ENCODE measurements at regions not wholly inside any gene's neighbourhood (a gene's known extent, or its start where the extent isn't known, plus 50 kb on each side); places are given as distances from the start of the nearest gene placed in this dataset.

DNA sequence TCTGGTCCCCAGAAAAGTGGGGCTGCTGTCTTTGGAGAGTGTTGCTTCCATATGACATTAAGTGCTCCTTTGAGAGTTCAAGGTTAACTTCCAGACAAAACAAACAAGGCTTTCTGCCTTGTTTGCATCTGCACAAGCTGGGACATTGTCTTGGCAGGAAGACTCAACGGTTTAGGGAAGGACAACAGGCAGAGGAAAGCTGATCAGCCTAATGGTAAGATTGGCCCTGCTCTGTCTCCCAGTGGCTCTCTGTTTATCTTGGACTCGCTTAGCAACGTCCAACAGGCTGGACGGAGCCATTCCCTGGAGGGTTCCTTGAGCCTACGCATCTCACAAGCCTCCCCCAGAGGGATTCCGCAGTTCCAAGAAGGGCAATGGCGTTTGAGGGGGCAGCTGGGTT lies 62.2 kb upstream of the SLC44A3 start:
- TF ChIP-seq, protein P1, sequence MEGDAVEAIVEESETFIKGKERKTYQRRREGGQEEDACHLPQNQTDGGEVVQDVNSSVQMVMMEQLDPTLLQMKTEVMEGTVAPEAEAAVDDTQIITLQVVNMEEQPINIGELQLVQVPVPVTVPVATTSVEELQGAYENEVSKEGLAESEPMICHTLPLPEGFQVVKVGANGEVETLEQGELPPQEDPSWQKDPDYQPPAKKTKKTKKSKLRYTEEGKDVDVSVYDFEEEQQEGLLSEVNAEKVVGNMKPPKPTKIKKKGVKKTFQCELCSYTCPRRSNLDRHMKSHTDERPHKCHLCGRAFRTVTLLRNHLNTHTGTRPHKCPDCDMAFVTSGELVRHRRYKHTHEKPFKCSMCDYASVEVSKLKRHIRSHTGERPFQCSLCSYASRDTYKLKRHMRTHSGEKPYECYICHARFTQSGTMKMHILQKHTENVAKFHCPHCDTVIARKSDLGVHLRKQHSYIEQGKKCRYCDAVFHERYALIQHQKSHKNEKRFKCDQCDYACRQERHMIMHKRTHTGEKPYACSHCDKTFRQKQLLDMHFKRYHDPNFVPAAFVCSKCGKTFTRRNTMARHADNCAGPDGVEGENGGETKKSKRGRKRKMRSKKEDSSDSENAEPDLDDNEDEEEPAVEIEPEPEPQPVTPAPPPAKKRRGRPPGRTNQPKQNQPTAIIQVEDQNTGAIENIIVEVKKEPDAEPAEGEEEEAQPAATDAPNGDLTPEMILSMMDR (IDR thresholded peaks at IDR 0.05): no peak
- no peak for TF ChIP-seq ZFX (IDR thresholded peaks at IDR 0.05; ENCODE audit: borderline replicate concordance)

Data from 22Rv1 (cell line).